GM23338 (cell line): ENCODE measurements at regions not wholly inside any gene's neighbourhood (a gene's known extent, or its start where the extent isn't known, plus 50 kb on each side); places are given as distances from the start of the nearest gene placed in this dataset.

Experiments
- ATAC-seq: fragments of 200-7000 bp; cut with Tn5 transposase; 3 replicates; pipeline ENCODE4 v1.9.1; 2020
- DNase-seq: peaks from one replicate; pipeline ENCODE4 v3.0.0-alpha.2; 2015; ENCODE audit warnings: low spot score
- H2AFZ ChIP-seq: fragments of 200-600 bp; sonication (generic); 2 replicates; pipeline ENCODE4 v1.8.0; 2016; ENCODE audit warnings: antibody characterized with exemption, mild to moderate bottlenecking, moderate library complexity
- H3F3A ChIP-seq: fragments of 200-600 bp; sonication (generic); replicated peaks from 2 replicates; pipeline ENCODE4 v1.8.0; 2017; ENCODE audit warnings: antibody characterized with exemption, mixed run types, low read depth
- H3K27ac ChIP-seq: fragments of 200-600 bp; sonication (generic); 2 replicates; pipeline ENCODE4 v1.6.1; 2016; ENCODE audit warnings: low read depth
- H3K27me3 ChIP-seq: fragments of 200-600 bp; sonication (generic); 2 replicates; pipeline ENCODE4 v1.8.0; 2016; ENCODE audit warnings: mild to moderate bottlenecking, mixed run types, moderate library complexity; ENCODE audit not compliant: insufficient read depth
- H3K36me3 ChIP-seq: fragments of 200-600 bp; sonication (generic); 2 replicates; pipeline ENCODE4 v1.8.0; 2016; ENCODE audit warnings: mild to moderate bottlenecking; ENCODE audit not compliant: insufficient read depth
- H3K4me1 ChIP-seq: fragments of 200-600 bp; sonication (generic); 2 replicates; pipeline ENCODE4 v1.8.0; 2016; ENCODE audit warnings: mild to moderate bottlenecking, moderate library complexity; ENCODE audit not compliant: insufficient read depth
- H3K4me2 ChIP-seq: fragments of 200-600 bp; sonication (generic); 2 replicates; pipeline ENCODE4 v1.7.1; 2017; ENCODE audit warnings: mixed run types
- H3K4me3 ChIP-seq: fragments of 200-600 bp; sonication (generic); 2 replicates; pipeline ENCODE4 v1.6.1; 2016; ENCODE audit warnings: mixed run types
- H3K79me2 ChIP-seq: fragments of 200-600 bp; sonication (generic); replicated peaks from 2 replicates; pipeline ENCODE4 v1.8.0; 2017; ENCODE audit warnings: mild to moderate bottlenecking; ENCODE audit not compliant: insufficient read depth
- H3K9me2 ChIP-seq: fragments of 200-600 bp; sonication (generic); 2 replicates; pipeline ENCODE4 v1.8.0; 2017; ENCODE audit not compliant: insufficient read depth
- H4K20me1 ChIP-seq: fragments of 200-600 bp; sonication (generic); replicated peaks from 2 replicates; pipeline ENCODE4 v1.8.0; 2017; ENCODE audit warnings: mild to moderate bottlenecking; ENCODE audit not compliant: insufficient read depth
- H3K27ac Mint-ChIP-seq: 2 replicates; pipeline ENCODE4 v1.8.0; 2020; ENCODE audit warnings: inconsistent platforms, mild to moderate bottlenecking, moderate library complexity, mixed read lengths
- H3K27me3 Mint-ChIP-seq: 3 replicates; pipeline ENCODE4 v1.8.0; 2022; ENCODE audit warnings: low read depth, mild to moderate bottlenecking, moderate library complexity, mixed read lengths, inconsistent platforms; ENCODE audit not compliant: insufficient read depth, poor library complexity
- H3K36me3 Mint-ChIP-seq: 3 replicates; pipeline ENCODE4 v1.8.0; 2021; ENCODE audit warnings: low read depth, mild to moderate bottlenecking, inconsistent platforms, moderate library complexity, mixed read lengths
- H3K4me1 Mint-ChIP-seq: 3 replicates; pipeline ENCODE4 v1.8.0; 2020; ENCODE audit warnings: mild to moderate bottlenecking, inconsistent platforms, mixed read lengths
- H3K4me3 Mint-ChIP-seq: 3 replicates; pipeline ENCODE4 v1.8.0; 2021; ENCODE audit warnings: moderate library complexity, mild to moderate bottlenecking, inconsistent platforms, mixed read lengths
- H3K9me3 Mint-ChIP-seq: 3 replicates; pipeline ENCODE4 v1.8.0; 2020; ENCODE audit warnings: moderate library complexity, mild to moderate bottlenecking, inconsistent platforms, mixed read lengths
- CREB1 ChIP-seq: fragments of 250-450 bp; sonication (Bioruptor Pico); IDR thresholded peaks from 2 replicates; pipeline ENCODE4 v1.5.0; 2020; ENCODE audit warnings: low read depth, mild to moderate bottlenecking, moderate library complexity
- EZH2phosphoT487 ChIP-seq: fragments of 200-600 bp; sonication (generic); IDR thresholded peaks from one replicate; pipeline ENCODE4 v1.8.1; 2018; ENCODE audit warnings: antibody characterized with exemption; ENCODE audit not compliant: unreplicated experiment
- JUNB ChIP-seq: IDR thresholded peaks from one replicate; pipeline ENCODE4 v1.6.1; 2016; ENCODE audit warnings: antibody characterized with exemption; ENCODE audit not compliant: unreplicated experiment
- NANOG ChIP-seq: IDR thresholded peaks from 2 replicates; pipeline ENCODE4 v1.6.1; 2016; ENCODE audit warnings: antibody characterized with exemption, borderline replicate concordance
- POLR2AphosphoS5 ChIP-seq: IDR thresholded peaks from 2 replicates; pipeline ENCODE4 v1.6.1; 2016; ENCODE audit warnings: antibody characterized with exemption, low read depth
- ZNF331 ChIP-seq: fragments of 250-450 bp; sonication (Bioruptor Pico); IDR thresholded peaks from 2 replicates; pipeline ENCODE4 v1.5.0; 2020; ENCODE audit warnings: low read depth, mild to moderate bottlenecking, moderate library complexity
- ZNF462 ChIP-seq: fragments of 250-450 bp; sonication (Bioruptor Pico); IDR thresholded peaks from 2 replicates; pipeline ENCODE4 v1.5.0; 2020; ENCODE audit warnings: mild to moderate bottlenecking, moderate library complexity
- TF ChIP-seq, protein P1 (sequence below): IDR thresholded peaks from 2 replicates; pipeline ENCODE4 v1.6.1; 2016; ENCODE audit warnings: antibody characterized with exemption

DNA sequence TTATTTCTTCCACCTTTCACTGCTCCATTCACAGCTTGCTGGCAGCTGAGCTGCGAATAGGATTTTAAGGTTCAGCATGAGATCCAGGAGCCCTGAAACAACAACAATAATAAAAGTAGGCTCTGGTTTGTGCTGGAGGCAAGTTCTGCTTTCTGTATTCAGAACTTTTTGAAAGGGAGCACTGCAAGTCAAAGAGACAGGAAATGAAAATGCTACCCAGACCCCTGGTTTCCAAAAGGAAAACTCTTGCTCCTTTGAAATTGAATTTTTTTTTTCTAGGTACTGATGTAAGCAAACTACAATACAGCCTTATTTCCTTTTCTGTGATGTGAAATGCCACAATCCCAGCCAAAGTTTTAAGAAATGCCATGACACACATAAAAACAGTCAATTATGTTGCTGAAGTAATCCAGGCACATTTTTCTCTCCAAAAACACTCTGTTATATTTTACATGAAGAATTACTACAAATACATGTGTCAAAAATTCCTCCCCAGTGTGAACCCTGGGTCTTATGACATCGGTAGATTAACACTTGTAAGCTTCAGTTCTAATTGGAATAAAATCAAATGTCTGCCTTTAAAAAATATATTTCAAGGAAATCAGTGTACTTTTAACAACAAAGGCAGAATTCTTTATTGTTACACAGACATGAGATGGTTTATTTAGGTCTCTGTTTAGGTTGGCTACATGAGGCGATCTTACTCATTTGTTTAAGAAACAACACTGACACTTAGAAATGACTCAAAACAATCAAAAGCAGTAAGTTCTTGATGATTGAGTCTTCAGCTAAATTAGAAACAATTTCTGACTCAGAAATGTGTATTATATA is 656.7 kb downstream of the EPHA7 start (continued):
- TF ChIP-seq ZNF462 (CRISPR knock-in tag) (no peak), NANOG (no peak), JUNB (no peak), EZH2phosphoT487 (no peak), POLR2AphosphoS5 (no peak)

DNA sequence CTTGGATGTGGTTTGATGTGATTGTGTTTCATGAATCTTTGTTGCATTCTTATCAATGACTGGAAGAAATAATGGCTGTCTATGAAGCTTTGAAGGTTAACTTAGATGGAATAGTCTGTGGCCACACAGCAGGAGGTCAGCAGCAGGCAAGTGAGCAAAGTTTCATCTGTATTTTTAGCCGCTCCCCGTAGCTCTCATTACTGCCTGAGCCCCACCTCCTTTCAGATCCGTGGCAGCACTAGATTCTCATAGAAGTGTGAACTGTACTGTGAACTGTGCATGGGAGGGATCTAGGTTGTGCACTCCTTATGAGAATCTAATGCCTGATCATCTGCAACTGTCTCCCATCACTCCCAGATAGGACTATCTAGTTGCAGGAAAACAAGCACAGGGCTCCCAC is 660.2 kb downstream of the EPHA7 start:
- H3K9me2 ChIP-seq, result no peaks in the 10 kb centered on the region
- H2AFZ ChIP-seq, result no peak overlapping the region
- peaks cover 17% of the 10 kb centered on the region for H3K4me1 Mint-ChIP-seq
- H3K79me2 ChIP-seq, result no peaks in the 10 kb centered on the region
- no peak overlapping the region for H3K4me2 ChIP-seq
- H3K4me3 Mint-ChIP-seq, result no peak overlapping the region
- H3K36me3 Mint-ChIP-seq, result no peaks in the 10 kb centered on the region
- no peak overlapping the region for H3K27ac Mint-ChIP-seq
- DNase-seq (no peak), ATAC-seq (no peak)
- H3K27me3 Mint-ChIP-seq, result no peaks in the 10 kb centered on the region
- H3K4me3 ChIP-seq, result no peak overlapping the region
- no peaks in the 10 kb centered on the region for H3F3A ChIP-seq
- TF ChIP-seq NANOG, result no peak
- TF ChIP-seq CREB1 (CRISPR knock-in tag), result no peak
- TF ChIP-seq, protein P1, sequence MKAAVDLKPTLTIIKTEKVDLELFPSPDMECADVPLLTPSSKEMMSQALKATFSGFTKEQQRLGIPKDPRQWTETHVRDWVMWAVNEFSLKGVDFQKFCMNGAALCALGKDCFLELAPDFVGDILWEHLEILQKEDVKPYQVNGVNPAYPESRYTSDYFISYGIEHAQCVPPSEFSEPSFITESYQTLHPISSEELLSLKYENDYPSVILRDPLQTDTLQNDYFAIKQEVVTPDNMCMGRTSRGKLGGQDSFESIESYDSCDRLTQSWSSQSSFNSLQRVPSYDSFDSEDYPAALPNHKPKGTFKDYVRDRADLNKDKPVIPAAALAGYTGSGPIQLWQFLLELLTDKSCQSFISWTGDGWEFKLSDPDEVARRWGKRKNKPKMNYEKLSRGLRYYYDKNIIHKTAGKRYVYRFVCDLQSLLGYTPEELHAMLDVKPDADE, result no peak
- TF ChIP-seq ZNF331 (CRISPR knock-in tag), result no peak
- peaks cover 5% of the 10 kb centered on the region; the same call in 1 of the 2 replicates for H3K4me1 ChIP-seq
- H4K20me1 ChIP-seq, result no peaks in the 10 kb centered on the region
- no peaks in the 10 kb centered on the region for H3K9me3 Mint-ChIP-seq
- H3K27ac ChIP-seq, result no peak overlapping the region
- no peaks in the 10 kb centered on the region for H3K36me3 ChIP-seq
- no peaks in the 10 kb centered on the region for H3K27me3 ChIP-seq
